Embryonic facial prominence (tissue), 1 donor: ENCODE measurements at regions not wholly inside any gene's neighbourhood (a gene's known extent, or its start where the extent isn't known, plus 50 kb on each side); places are given as distances from the start of the nearest gene placed in this dataset.

Experiments used
- DNase-seq: peaks from one replicate; pipeline ENCODE4 v3.0.0-alpha.2; 2016; ENCODE audit errors: extremely low spot score

DNA sequence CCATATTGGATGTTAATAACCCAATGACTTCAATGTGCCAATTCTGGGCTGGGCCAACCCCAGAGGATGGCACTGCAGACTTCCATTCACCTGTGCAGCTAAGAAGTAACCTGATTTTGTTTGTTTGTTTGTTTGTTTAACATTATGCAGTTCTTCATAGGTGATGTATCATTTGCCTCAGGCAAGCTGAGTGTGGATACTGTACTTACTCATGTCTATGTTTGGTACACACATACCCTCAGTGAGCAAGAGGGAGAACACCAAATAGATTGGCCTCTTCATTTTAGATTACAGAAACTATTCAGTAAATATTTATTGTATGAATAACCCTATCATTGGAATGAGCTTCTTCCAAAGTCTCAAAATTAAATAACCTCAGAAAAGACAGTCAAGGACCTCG is 180.2 kb upstream of the SMC2 start:
- DNase-seq, result no peak

DNA sequence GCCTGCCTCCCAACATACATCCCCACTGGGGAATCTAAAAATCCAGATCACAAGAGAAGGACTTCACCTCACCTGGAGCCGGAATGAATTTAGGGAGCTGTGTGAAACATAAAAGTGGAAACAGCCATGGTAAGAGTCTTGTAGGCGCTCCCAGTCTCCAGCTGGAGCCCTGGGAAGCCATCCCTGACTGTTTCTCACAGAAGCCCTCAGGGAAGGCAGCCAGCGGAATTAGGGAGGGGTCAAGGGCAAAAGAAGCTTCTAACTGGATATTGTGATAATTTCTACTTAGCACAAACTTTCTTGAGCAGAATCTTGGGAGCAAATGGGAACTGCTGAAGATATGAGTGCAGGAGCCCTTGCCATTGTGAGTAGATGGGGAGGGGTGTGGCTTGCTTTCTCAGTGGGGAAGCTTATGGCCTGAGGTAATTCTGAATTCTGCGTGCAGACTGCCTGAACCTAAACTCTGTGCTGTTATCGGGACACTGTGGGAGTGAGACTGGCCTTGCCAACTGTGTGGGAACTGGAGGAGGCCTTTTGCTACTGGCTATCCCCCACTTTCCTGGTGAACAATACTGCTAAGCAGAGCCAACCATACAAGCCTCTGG is 174.4 kb upstream of the SMC2 start:
- no peak for DNase-seq

DNA sequence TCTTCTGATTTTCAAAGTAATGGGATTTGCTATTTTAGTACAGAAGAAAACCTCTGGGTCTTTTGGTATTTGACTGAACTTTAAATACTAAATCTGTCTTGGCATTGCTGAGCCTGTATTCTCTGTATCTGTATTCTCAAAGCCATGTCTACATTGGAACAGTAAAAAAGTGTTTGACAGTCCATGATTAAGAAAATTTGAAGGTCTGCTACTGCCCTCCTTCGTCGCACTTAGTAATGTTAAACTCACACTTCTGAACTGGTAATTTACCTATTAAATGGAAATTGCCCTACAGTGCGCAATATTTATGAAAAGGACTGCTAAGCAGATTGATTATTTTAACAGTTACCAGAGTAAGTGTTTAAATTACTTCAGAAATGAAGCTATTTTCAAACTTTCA is 165.7 kb upstream of the SMC2 start:
- DNase-seq, result no peak

DNA sequence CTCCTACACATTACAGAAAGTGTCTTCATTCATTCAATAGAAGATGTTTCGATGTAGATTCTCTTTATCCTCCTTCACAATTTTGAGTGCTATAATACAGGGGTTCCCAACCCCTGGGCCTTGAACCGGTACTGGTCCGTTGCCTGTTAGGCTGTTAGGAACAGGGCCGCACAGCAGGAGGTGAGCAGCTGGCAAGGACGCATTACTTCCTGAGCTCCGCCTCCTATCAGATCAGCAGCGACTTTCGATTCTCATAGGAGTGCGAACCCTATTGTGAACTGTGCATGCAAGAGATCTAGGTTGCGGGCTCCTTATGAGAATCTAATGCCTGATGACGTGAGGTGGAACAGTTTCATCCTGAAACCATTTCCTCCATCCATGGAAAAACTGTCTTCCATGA is 153.0 kb upstream of the SMC2 start:
- DNase-seq, result no peak

GRCh38 chr9:103942200-103942599 is 151.9 kb upstream of the SMC2 start:
- no peak for DNase-seq

- DNase-seq, result no peak
These were observed 151.5 kb upstream of the SMC2 start for GRCh38 chr9:103942651-103943050.

DNA sequence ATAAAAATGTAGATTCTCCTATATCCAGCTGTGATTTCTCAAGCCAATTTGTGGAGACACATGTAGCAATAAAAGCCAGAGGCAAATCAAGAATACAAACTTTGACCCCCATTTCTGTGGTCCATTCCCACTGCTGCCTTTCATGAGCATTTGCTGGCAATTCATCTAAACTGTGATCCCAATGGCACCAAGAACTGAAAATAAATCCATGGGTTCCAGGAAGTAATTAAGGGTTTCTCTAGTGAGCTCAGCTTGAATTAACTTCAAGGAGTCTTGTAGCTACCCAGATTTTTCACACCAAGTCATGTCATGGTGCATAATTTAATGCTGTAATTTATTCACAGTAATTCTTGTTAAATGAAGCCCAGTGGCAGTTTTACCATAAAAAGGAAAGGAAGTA is 145.0 kb upstream of the SMC2 start:
- no peak for DNase-seq

DNA sequence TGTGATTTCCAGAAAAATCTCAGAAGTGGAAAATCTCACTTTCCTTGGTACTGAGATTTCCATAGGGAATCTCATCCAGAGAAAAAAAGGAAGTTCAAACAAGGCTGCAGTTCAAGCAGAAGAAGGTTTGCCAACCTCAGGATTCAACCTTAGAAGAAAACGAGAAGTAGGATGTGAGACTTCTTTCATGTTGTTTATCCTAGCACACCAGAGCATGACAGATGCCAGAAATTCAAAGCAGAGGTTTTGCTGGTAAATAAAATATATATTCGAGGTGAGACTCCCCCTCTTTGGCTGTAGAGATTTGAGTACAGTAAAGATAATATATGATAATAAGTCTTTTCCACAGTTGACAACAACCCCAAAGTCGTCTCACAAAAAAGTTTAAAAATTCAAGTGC is 116.9 kb upstream of the SMC2 start:
- no peak for DNase-seq

GRCh38 chr9:103978396-103978795 is 115.7 kb upstream of the SMC2 start:
- DNase-seq, result no peak

GRCh38 chr9:103981912-103982311 is 112.2 kb upstream of the SMC2 start:
- DNase-seq, result no peak

DNA sequence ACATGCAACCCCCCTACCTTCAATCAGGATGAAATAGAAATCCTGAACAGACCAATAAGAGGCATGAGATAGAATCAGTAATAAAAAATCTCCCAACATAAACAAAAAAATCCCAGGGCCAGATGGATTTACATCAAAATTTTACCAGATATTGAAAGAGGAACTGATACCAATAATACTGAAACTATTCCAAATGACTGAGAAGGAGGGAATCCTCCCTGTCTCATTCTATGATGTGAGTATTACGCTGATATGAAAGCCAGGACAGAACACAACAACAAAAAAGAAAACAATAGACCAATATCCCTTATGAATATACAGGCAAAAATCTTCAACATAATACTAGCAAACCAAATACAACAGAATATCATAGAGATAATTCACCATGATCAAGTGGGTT is 109.0 kb upstream of the SMC2 start:
- no peak for DNase-seq

GRCh38 chr9:103988821-103989220 is 105.3 kb upstream of the SMC2 start:
- no peak for DNase-seq

GRCh38 chr9:103990311-103990710 is 103.8 kb upstream of the SMC2 start:
- no peak for DNase-seq

DNA sequence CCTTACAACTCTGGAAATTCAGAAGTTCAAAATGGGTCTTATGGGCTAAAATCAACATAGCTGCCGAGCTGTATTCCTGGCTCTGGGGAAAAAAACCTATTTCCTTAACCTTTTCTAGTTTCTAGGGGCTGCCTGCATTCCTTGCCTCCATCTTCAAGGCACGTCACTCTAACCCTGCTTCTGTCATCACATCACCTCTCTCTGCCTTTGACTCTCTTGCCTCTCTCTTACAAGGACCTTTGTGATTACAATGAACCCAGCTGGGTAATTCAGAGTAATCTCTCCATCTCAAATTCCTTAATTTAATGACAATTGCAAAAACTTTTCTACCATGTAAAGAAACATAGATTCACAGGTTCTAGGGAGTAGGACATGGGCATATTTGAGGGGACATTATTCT is 103.1 kb upstream of the SMC2 start:
- no peak for DNase-seq

- DNase-seq, result no peak
These were observed 102.4 kb upstream of the SMC2 start for GRCh38 chr9:103991698-103992097.

DNA sequence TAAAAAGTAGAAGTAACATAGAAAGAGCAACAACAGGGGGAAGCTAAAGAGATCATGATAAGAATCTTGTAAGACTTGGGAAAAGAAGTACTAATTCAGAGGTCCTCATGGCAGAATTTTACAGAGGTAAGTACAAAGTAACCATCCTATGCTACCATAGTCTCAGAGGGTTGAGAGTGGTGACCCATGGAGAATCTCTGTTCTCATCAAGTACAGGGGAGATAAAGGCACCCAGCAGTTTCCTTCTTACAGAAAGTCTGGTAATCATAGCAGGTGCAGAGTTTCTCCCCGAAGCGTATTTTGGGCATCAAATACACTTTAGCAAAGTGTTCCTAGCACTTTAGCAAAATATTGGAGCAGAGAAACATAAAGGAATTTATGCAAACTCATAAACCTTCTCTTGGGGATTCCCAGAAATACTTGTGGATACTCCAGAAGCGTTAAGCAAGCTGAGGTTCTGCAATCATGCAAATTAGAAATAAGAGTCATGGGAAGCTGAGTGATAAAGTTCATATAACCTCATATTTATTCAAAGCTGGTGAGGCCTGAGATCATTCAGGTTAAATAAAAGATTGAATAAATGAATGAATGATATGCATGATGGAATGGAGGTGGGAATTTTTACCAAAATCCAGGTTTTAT is 101.0 kb upstream of the SMC2 start:
- DNase-seq, result no peak

- DNase-seq, result no peak
These were observed 96.2 kb upstream of the SMC2 start for GRCh38 chr9:103997856-103998370.

GRCh38 chr9:103999375-104000062 is 94.6 kb upstream of the SMC2 start:
- DNase-seq, result no peak

DNA sequence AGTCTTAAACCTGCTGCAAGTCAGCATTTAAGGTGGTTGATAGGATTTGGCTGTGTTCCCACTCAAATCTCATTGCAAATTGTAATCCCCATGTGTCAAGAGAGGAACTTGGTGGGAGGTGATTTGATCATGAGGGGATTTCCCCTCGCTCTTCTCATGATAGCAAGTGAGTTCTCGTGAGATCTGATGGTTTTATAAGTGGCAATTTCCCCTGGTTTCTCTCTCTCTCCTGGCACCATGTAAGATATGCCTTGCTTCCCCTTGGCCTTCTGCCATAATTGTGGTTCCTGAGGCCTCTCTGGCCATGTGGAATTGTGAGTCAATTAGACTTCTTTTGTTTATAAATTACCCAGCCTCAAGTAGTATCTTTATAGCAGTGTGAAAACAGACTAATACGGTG is 84.3 kb upstream of the SMC2 start:
- DNase-seq, result no peak

GRCh38 chr9:104022083-104022482 is 72.0 kb upstream of the SMC2 start:
- no peak for DNase-seq

DNA sequence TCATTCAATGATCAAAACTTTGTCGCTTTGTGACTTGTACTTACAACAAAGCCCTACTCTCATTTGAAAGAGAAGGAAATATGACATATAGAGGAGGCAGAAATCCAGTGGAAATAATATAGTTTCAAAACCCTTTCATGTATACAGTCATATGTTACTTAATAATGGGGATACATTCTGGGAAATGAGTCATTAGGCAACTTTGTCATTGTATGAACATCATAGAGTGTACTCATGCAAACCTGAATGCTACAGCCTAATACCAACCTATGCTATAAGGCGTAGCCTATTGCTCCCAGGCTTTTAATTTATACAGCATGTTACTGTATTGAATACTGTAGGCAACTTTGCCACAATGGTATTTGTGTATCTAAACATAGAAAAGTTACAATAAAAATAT is 69.0 kb upstream of the SMC2 start:
- no peak for DNase-seq

DNA sequence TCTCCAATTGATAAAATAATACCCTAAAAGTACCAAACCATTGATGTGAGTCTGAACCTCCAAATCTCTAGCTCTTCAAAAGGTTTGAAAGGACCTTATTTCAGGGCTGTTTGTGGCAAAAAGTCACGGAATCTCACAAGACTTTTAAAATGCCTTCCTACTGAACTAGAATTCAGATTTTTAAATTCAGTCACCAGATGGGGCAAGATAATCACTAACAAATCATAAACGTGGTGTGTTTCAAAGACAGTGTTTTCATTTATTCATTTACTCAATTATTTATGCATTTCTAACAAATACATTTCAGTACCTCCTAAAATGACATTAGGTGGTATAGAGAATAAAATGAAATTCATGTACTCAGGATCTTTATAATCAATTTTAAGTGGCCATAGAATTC is 68.2 kb upstream of the SMC2 start:
- no peak for DNase-seq

- no peak for DNase-seq
These were observed 66.8 kb upstream of the SMC2 start for GRCh38 chr9:104027295-104027694.
